ENCODE measurements at regions not wholly inside any gene's neighbourhood (a gene's known extent, or its start where the extent isn't known, plus 50 kb on each side); places are given as distances from the start of the nearest gene placed in this dataset.

- DNase-seq (ENCODE audit: low read depth) = peak; percentile 8
Observed at GRCh38 chr3:104632947-104633346, 733.8 kb upstream of the ALCAM start.

GRCh38 chr3:104635872-104636580 lies 730.7 kb upstream of the ALCAM start:
- DNase-seq (ENCODE audit: low read depth) = peak; percentile 1

- peak; percentile 9 for DNase-seq (ENCODE audit: low read depth)
Observed at GRCh38 chr3:104642827-104643226, 723.9 kb upstream of the ALCAM start.

GRCh38 chr3:104646196-104646595 lies 720.5 kb upstream of the ALCAM start:
- DNase-seq (ENCODE audit: low read depth) = no peak

GRCh38 chr3:104648823-104649222 lies 717.9 kb upstream of the ALCAM start:
- DNase-seq (ENCODE audit: low read depth) = no peak

DNA sequence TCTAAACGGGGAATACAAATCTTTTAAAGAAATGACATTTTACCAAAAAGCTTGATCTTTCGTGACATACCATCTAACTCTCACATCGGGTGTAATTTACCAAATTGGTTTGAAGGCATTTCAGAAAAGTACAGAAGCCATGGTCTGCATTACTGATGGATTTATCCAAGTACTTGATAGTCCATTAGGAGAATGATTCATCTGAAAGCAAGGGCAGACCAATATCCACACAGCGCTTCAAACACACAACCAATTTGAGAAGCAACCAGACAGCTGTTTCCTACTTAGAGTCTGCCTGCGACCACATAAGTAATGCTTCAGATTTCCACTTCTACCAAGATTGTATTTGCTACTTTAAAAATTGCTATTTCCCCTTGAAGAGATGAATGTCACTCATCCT lies 697.6 kb upstream of the ALCAM start:
- DNase-seq (ENCODE audit: low read depth) = no peak

DNA sequence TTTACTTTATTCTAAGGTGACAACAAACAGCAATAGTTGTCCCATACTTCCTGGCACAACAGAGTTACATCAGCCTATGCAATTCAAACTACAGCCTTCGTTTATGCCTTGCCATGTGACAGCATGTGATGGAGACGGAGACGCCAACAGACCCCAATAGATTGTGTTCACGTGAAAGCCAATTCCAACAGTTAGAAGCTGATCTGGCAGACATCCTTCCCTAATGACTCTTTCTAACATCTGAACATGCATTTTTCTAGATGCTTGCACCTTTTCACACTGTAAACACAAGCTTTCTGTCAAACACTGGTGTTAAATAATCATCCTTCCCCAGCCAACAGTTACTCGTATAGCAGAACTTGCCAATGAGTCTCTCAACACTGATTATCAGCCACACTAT lies 694.4 kb upstream of the ALCAM start:
- DNase-seq (ENCODE audit: low read depth) = no peak

DNA sequence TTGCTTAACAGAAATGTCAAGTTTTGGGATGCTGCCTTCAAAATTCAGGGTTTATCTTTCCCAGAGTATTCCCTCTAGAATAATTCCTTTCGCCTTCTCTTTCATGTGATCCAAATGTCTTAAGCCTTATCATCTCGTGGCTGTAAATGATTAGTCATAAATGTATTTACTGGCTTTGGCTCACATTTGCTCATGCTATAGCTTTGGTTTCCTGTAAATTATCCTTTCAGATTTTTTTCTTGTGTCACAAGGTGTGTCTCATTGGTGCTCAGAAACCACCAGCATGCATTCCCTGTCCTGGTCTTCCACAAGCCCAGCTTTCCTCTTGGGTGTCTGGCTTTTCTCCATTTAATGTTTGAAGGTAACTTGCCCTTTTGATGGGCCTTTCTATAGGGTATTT lies 692.7 kb upstream of the ALCAM start:
- DNase-seq (ENCODE audit: low read depth) = peak; percentile 3

DNA sequence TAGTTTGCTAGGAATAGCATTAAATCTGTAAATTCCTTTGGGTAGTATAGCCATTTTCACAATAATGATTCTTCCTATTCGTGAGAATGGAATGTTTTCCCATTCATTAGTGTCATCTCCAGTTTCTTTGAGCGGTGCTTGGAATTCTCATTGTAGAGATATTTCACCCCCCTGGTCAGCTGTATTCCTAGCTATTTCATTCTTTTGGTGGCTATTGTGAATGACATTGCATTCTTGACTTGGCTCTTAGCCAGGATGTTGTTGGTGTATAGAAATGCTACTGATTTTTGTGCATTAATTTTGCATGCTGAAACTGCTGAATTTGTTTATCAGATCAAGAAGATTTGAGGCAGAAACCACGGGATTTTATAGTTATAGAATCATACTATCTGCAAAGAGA lies 690.5 kb upstream of the ALCAM start:
- peak; percentile 80 for DNase-seq (ENCODE audit: low read depth)

- DNase-seq (ENCODE audit: low read depth) = no peak
Observed at GRCh38 chr3:104677932-104678331, 688.8 kb upstream of the ALCAM start.

GRCh38 chr3:104685492-104685891 lies 681.2 kb upstream of the ALCAM start:
- DNase-seq (ENCODE audit: low read depth) = no peak

DNA sequence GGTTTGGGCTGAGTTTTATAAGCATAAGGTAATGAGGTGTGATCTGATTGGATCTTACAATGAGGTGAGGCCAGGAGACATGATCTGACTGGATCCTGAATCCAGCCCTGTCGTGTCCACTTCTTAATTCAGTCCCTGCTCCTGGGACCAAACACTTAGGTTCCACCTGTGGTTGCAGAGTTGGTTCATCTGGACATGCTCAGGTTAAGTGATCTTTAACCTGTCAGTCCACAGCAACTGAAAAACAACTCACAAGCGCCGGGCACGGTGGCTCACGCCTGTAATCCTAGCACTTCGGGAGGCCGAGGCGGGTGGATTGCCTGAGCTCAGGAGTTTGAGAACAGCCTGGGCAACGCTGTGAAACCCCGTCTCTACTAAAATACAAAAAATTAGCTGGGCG lies 679.3 kb upstream of the ALCAM start:
- no peak for DNase-seq (ENCODE audit: low read depth)

GRCh38 chr3:104696470-104696869 lies 670.2 kb upstream of the ALCAM start:
- no peak for DNase-seq (ENCODE audit: low read depth)

- no peak for DNase-seq (ENCODE audit: low read depth)
Observed at GRCh38 chr3:104711406-104711805, 655.3 kb upstream of the ALCAM start.

GRCh38 chr3:104715972-104716371 lies 650.7 kb upstream of the ALCAM start:
- no peak for DNase-seq (ENCODE audit: low read depth)

- DNase-seq (ENCODE audit: low read depth) = no peak
Observed at GRCh38 chr3:104717828-104718196, 648.9 kb upstream of the ALCAM start.

- DNase-seq (ENCODE audit: low read depth) = no peak
Observed at GRCh38 chr3:104723000-104723399, 643.7 kb upstream of the ALCAM start.

- no peak for DNase-seq (ENCODE audit: low read depth)
Observed at GRCh38 chr3:104731074-104731473, 635.6 kb upstream of the ALCAM start.

GRCh38 chr3:104734627-104735026 lies 632.1 kb upstream of the ALCAM start:
- peak; percentile 2 for DNase-seq (ENCODE audit: low read depth)

GRCh38 chr3:104735691-104736090 lies 631.0 kb upstream of the ALCAM start:
- no peak for DNase-seq (ENCODE audit: low read depth)

- DNase-seq (ENCODE audit: low read depth) = peak; percentile 21
Observed at GRCh38 chr3:104738271-104738670, 628.4 kb upstream of the ALCAM start.

GRCh38 chr3:104740874-104741379 lies 625.8 kb upstream of the ALCAM start:
- DNase-seq (ENCODE audit: low read depth) = no peak

DNA sequence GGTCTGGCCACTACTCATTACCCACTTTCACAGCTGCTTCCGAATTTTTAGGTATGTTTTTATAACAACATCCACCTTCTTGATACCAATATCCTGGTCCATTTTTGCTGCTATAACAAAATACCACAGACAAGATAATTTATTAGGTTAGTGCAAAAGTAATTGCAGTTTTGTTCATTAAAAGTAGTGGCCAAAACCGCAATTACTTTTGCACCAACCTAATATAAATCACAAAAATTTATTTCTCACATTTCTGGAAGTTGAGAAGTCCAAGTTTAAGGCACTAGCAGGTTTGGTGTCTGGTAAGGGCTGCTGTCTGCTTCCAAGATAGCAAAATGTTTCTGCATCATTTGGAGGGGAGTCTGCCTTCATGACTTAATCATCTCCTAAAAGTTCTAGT lies 624.7 kb upstream of the ALCAM start:
- no peak for DNase-seq (ENCODE audit: low read depth)

- no peak for DNase-seq (ENCODE audit: low read depth)
Observed at GRCh38 chr3:104745313-104745712, 621.4 kb upstream of the ALCAM start.
